NB4 (cell line): ENCODE measurements at regions not wholly inside any gene's neighbourhood (a gene's known extent, or its start where the extent isn't known, plus 50 kb on each side); places are given as distances from the start of the nearest gene placed in this dataset.
"Not testable (repeated sequence)": the region's sequence is repeated elsewhere in the genome, so short reads cannot be mapped to it uniquely, and the experiment has no call there.

Experiments used
- POLR2A ChIP-seq: IDR thresholded peaks from 2 replicates; pipeline ENCODE4 v1.6.1; 2011; ENCODE audit warnings: mild to moderate bottlenecking; ENCODE audit not compliant: insufficient read length; ENCODE audit errors: extremely low read depth
- TF ChIP-seq, protein P1 (sequence below): IDR thresholded peaks from one replicate; pipeline ENCODE4 v1.5.1; 2012; ENCODE audit warnings: low read depth, low read length
- TF ChIP-seq, protein P2 (sequence below): IDR thresholded peaks from 2 replicates; pipeline ENCODE4 v1.6.1; 2011; ENCODE audit warnings: low read depth, low read length

DNA sequence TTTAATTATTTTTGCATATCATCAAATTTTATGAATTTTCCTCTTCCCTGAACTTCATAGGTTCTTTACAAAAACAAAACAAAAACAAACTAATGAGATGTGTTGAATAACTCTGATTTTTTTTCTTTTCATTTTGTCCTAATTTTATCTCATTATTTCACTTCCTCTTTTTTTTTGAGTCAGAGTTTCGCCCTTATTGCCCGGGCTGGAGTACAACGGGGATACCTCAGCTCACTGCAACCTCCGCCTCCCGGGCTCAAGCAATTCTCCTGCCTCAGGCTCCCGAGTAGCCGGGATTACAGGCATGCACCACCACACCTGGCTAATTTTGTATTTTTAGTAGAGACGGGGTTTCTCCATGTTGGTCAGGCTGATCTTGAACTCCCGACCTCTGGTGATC is 1633.3 kb downstream of the CDH8 start:
- not testable (repeated sequence) for TF ChIP-seq POLR2A
- TF ChIP-seq, protein P1, sequence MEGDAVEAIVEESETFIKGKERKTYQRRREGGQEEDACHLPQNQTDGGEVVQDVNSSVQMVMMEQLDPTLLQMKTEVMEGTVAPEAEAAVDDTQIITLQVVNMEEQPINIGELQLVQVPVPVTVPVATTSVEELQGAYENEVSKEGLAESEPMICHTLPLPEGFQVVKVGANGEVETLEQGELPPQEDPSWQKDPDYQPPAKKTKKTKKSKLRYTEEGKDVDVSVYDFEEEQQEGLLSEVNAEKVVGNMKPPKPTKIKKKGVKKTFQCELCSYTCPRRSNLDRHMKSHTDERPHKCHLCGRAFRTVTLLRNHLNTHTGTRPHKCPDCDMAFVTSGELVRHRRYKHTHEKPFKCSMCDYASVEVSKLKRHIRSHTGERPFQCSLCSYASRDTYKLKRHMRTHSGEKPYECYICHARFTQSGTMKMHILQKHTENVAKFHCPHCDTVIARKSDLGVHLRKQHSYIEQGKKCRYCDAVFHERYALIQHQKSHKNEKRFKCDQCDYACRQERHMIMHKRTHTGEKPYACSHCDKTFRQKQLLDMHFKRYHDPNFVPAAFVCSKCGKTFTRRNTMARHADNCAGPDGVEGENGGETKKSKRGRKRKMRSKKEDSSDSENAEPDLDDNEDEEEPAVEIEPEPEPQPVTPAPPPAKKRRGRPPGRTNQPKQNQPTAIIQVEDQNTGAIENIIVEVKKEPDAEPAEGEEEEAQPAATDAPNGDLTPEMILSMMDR: not testable (repeated sequence)
- TF ChIP-seq, protein P2, sequence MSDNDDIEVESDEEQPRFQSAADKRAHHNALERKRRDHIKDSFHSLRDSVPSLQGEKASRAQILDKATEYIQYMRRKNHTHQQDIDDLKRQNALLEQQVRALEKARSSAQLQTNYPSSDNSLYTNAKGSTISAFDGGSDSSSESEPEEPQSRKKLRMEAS: not testable (repeated sequence)
